ENCODE measurements at regions not wholly inside any gene's neighbourhood (a gene's known extent, or its start where the extent isn't known, plus 50 kb on each side); places are given as distances from the start of the nearest gene placed in this dataset.

GRCh38 chr7:26553582-26553981 lies 261.9 kb downstream of the SNX10 start:
- DNase-seq (ENCODE audit: low spot score): no peak
- no peak for TF ChIP-seq CTCF (IDR thresholded peaks at IDR 0.05; ENCODE audit: extremely low read depth, missing control alignments)

GRCh38 chr7:26554952-26555351 lies 263.3 kb downstream of the SNX10 start:
- DNase-seq (ENCODE audit: low spot score): no peak
- no peak for TF ChIP-seq CTCF (IDR thresholded peaks at IDR 0.05; ENCODE audit: extremely low read depth, missing control alignments)

GRCh38 chr7:26556061-26556881 lies 264.6 kb downstream of the SNX10 start:
- no peak for TF ChIP-seq CTCF (IDR thresholded peaks at IDR 0.05; ENCODE audit: extremely low read depth, missing control alignments)
- DNase-seq (ENCODE audit: low spot score): no peak

GRCh38 chr7:26560526-26561256 lies 269.0 kb downstream of the SNX10 start:
- TF ChIP-seq CTCF (IDR thresholded peaks at IDR 0.05; ENCODE audit: extremely low read depth, missing control alignments): no peak
- no peak for DNase-seq (ENCODE audit: low spot score)

DNA sequence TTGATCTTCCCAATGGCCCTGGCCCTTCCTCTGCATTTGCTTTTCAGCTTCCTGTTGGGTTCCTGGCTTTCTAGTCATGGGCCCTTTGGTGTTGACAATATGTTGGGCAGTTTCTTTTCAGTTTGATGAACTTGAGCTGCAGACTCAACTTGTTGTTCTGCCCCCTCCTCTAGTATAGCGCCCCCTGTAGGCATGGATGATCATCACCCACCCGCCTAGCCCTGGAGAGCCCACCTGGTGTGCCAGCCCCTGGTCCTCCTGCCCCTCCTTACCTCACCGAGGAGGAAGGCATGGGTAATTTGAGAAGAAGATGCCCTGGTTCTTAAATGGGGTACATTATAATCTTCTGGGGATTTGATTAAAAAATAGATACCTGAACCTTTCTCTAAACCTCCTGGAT lies 271.2 kb downstream of the SNX10 start:
- DNase-seq (ENCODE audit: low spot score): no peak
- no peak for TF ChIP-seq CTCF (IDR thresholded peaks at IDR 0.05; ENCODE audit: extremely low read depth, missing control alignments)

DNA sequence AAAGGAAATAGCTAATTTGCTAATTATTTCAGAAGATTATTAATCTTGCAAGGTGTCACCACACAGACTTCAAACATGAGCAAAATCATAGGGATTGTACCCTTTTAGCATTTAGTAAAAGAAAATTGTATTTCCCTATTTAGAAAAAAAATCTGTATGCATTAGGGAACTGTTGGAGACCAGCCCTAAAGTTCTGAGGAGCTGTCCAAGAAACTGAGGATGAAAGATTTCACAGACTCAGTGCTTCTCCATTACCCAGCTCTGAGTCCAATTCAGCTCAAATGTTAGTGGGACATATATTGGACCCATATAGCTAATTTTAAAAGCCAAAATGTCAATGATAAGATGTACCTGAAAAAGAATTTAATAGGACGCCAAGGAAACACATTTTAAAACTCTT lies 271.7 kb downstream of the SNX10 start:
- no peak for DNase-seq (ENCODE audit: low spot score)
- TF ChIP-seq CTCF (IDR thresholded peaks at IDR 0.05; ENCODE audit: extremely low read depth, missing control alignments): no peak

DNA sequence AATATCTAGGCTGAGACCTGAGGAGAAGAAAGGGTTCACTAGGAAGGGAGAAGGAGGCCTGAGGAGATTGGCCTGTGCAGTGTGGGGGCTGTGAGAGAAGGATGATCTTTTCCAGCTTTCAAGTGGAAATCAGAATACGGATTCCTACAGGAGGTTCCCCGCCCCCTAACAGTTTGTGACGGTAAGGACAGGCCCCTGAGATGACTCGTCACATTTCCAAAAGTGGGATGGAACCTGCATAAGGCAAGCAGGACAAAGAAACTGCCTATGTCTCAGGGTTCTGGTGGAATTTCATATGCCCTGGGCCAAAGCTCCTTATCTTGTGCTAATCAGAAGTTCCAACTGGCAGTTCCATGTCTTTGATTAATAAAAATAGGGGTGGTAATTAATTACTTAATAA lies 275.6 kb downstream of the SNX10 start:
- DNase-seq (ENCODE audit: low spot score): no peak
- no peak for TF ChIP-seq CTCF (IDR thresholded peaks at IDR 0.05; ENCODE audit: extremely low read depth, missing control alignments)
